IMR-90 (cell line): ENCODE measurements at regions not wholly inside any gene's neighbourhood (a gene's known extent, or its start where the extent isn't known, plus 50 kb on each side); places are given as distances from the start of the nearest gene placed in this dataset.

Experiments
- ATAC-seq: fragments of 200-7000 bp; cut with Tn5 transposase; 2 replicates; pipeline ENCODE4 v1.9.1; 2020; ENCODE audit warnings: low read depth, mild to moderate bottlenecking, moderate library complexity
- BruUV-seq: library from RNA; stranded (reverse); fragments of 400-500 nt; replicated peaks from 2 replicates; lab custom pipeline; 2021; lab: Mats Ljungman, UMichigan
- CTCF ChIA-PET: fragments of 300-600 bp; formaldehyde crosslinking; extraction: SDS; loops from one replicate; lab custom pipeline; 2021; ENCODE audit warnings: antibody characterized with exemption; lab: Yijun Ruan, JAX
- POLR2A ChIA-PET: fragments of 300-600 bp; sonication (Branson Sonifier 250); formaldehyde crosslinking; loops from one replicate; lab custom pipeline; 2022; ENCODE audit warnings: antibody characterized with exemption; ENCODE audit not compliant: unreplicated experiment; lab: Charles Lee
- DNase-seq: peaks from one replicate; pipeline ENCODE4 v3.0.0; 2013
- H2AFZ ChIP-seq: replicated peaks from 2 replicates; pipeline ENCODE3; 2013; ENCODE audit warnings: low read length, mild to moderate bottlenecking; ENCODE audit not compliant: poor library complexity
- H2AK5ac ChIP-seq: 2 replicates; pipeline ENCODE4 v1.6.1; 2013; ENCODE audit warnings: low read depth, low read length, inconsistent platforms
- H2AK9ac ChIP-seq: replicated peaks from 2 replicates; pipeline ENCODE3; 2013; ENCODE audit warnings: mild to moderate bottlenecking, low read depth, low read length, moderate library complexity; ENCODE audit not compliant: poor library complexity
- H2BK120ac ChIP-seq: 2 replicates; pipeline ENCODE4 v1.6.1; 2013; ENCODE audit warnings: low read depth, low read length, inconsistent platforms
- H2BK15ac ChIP-seq: 3 replicates; pipeline ENCODE4 v1.6.1; 2013; ENCODE audit warnings: low read depth, low read length, inconsistent platforms
- H2BK20ac ChIP-seq: 2 replicates; pipeline ENCODE4 v1.6.1; 2013; ENCODE audit warnings: low read depth, mild to moderate bottlenecking, inconsistent platforms, low read length, moderate library complexity
- H2BK5ac ChIP-seq: 2 replicates; pipeline ENCODE4 v1.6.1; 2013; ENCODE audit warnings: mild to moderate bottlenecking, low read depth, low read length, inconsistent platforms; ENCODE audit not compliant: poor library complexity, severe bottlenecking
- H3K14ac ChIP-seq: replicated peaks from 2 replicates; pipeline ENCODE4 v1.6.1; 2013; ENCODE audit warnings: low read depth, low read length, inconsistent platforms
- H3K18ac ChIP-seq: 2 replicates; pipeline ENCODE4 v1.6.1; 2013; ENCODE audit warnings: low read depth, low read length, control low read depth
- H3K23ac ChIP-seq: 2 replicates; pipeline ENCODE4 v1.6.1; 2013; ENCODE audit warnings: low read depth, low read length, inconsistent platforms
- H3K27ac ChIP-seq: 2 replicates; pipeline ENCODE4 v1.5.1; 2013; ENCODE audit warnings: mild to moderate bottlenecking, control low read depth, low read length; ENCODE audit not compliant: insufficient read depth
- H3K27me3 ChIP-seq: 2 replicates; pipeline ENCODE4 v1.6.1; 2013; ENCODE audit warnings: low read length; ENCODE audit not compliant: control insufficient read depth, insufficient read depth
- H3K36me3 ChIP-seq: 2 replicates; pipeline ENCODE4 v1.6.1; 2013; ENCODE audit warnings: low read length, mixed read lengths; ENCODE audit not compliant: control insufficient read depth, insufficient read depth
- H3K4ac ChIP-seq: 2 replicates; pipeline ENCODE4 v1.6.1; 2013; ENCODE audit warnings: low read depth, low read length, inconsistent platforms
- H3K4me1 ChIP-seq: 2 replicates; pipeline ENCODE4 v1.6.1; 2013; ENCODE audit warnings: low read length, mixed read lengths; ENCODE audit not compliant: control insufficient read depth, insufficient read depth
- H3K4me2 ChIP-seq: 2 replicates; pipeline ENCODE4 v1.6.1; 2013; ENCODE audit warnings: low read depth, mild to moderate bottlenecking, control low read depth, low read length, moderate library complexity
- H3K4me3 ChIP-seq: 2 replicates; pipeline ENCODE4 v1.5.1; 2013; ENCODE audit warnings: low read depth, mild to moderate bottlenecking, control low read depth, low read length, moderate library complexity; ENCODE audit not compliant: insufficient read depth
- H3K56ac ChIP-seq: 2 replicates; pipeline ENCODE4 v1.6.1; 2013; ENCODE audit warnings: low read length, inconsistent platforms; ENCODE audit not compliant: insufficient read depth; ENCODE audit errors: extremely low read depth
- H3K79me1 ChIP-seq, 2 experiments: 2 replicates each; pipeline ENCODE4 v1.6.1; 2013; ENCODE audit warnings: low read length in 2 of 2, inconsistent platforms in 1 of 2, low read depth in 1 of 2
- H3K9ac ChIP-seq: 2 replicates; pipeline ENCODE4 v1.6.1; 2013; ENCODE audit warnings: low read depth, low read length, control low read depth
- H3K9me1 ChIP-seq: 2 replicates; pipeline ENCODE4 v1.6.1; 2013; ENCODE audit warnings: low read length, inconsistent platforms; ENCODE audit not compliant: insufficient read depth
- H3K9me3 ChIP-seq: 2 replicates; pipeline ENCODE4 v1.6.1; 2013; ENCODE audit warnings: low read length; ENCODE audit not compliant: control insufficient read depth, insufficient read depth
- H4K20me1 ChIP-seq: 2 replicates; pipeline ENCODE4 v1.6.1; 2013; ENCODE audit warnings: low read length, inconsistent platforms; ENCODE audit not compliant: insufficient read depth
- H4K5ac ChIP-seq: 2 replicates; pipeline ENCODE4 v1.6.1; 2013; ENCODE audit warnings: mild to moderate bottlenecking, low read depth, low read length, control low read depth
- H4K8ac ChIP-seq, 2 experiments: 2 replicates each; pipeline ENCODE4 v1.6.1; 2013; ENCODE audit warnings: low read depth in 2 of 2, low read length in 2 of 2, control low read depth in 1 of 2, inconsistent platforms in 1 of 2
- H4K91ac ChIP-seq: 2 replicates; pipeline ENCODE4 v1.6.1; 2013; ENCODE audit warnings: low read depth, low read length, inconsistent platforms; ENCODE audit not compliant: insufficient read depth
- CEBPB ChIP-seq: IDR thresholded peaks from 2 replicates; pipeline ENCODE4 v1.6.1; 2012; ENCODE audit warnings: low read depth, low read length, improper control_type of control experiment
- CHD1 ChIP-seq: IDR thresholded peaks from 2 replicates; pipeline ENCODE4 v1.6.1; 2012; ENCODE audit warnings: low read depth, low read length, improper control_type of control experiment
- FOS ChIP-seq: fragments of 150-350 bp; IDR thresholded peaks from 2 replicates; pipeline ENCODE4 v1.6.1; 2016; ENCODE audit warnings: low read depth, low read length
- RCOR1 ChIP-seq: IDR thresholded peaks from 2 replicates; pipeline ENCODE4 v1.6.1; 2012; ENCODE audit warnings: mild to moderate bottlenecking, low read length, improper control_type of control experiment; ENCODE audit not compliant: insufficient replicate concordance
- WGBS, 2 experiments: methylation state at CpG; one replicate each; pipeline versions ENCODE4 v1.1.5 to v1.1.7; 2013; ENCODE audit warnings: missing lambda C conversion rate in 2 of 2; ENCODE audit not compliant: insufficient read length in 1 of 2; ENCODE audit errors: extremely low coverage in 2 of 2; 5-methylcytosine and 5-hydroxymethylcytosine counted together
- dilution Hi-C: fragments of 300-500 bp; cut with HindIII; formaldehyde crosslinking; loops from one replicate; pipeline ENCODE4 v1.14.3; 2018; ENCODE audit warnings: low sequenced_read_pairs; ENCODE audit not compliant: unreplicated experiment
- in situ Hi-C: fragments of 300-500 bp; cut with MboI; formaldehyde crosslinking; loops from 3 replicates; pipeline ENCODE4 v1.14.3; 2019; ENCODE audit warnings: low sequenced_read_pairs, inconsistent platforms, mixed read lengths
- intact Hi-C: fragments of 100-400 bp; cut with micrococcal nuclease; formaldehyde crosslinking; loops from 2 replicates; pipeline ENCODE4 v1.10.0; 2022

DNA sequence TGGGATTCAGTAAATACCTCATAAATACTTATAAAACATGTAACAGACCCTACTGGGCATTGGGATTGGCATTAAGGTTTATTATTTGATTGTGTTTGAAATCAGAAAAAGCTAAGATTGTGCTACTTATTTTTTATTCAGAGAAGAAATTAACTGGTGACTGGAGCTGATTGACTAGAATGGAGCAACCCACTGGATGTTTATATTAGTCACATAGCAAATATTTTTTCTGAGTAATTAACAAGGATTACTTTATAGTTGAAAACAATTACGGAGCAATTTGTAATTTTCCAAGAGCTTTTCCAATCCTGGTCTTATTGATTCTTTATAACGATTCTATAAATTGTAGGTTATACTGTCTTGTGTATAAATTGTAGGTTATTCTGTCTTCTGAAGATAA is 208.7 kb downstream of the HLX start:
- Histone ChIP-seq H2AK5ac (no peak overlapping the region), H3K4ac (peak overlapping the region; percentile 67; the same call in 1 of the 2 replicates), H3K9ac (no peak overlapping the region), H2BK5ac (peak overlapping the region; percentile 93), H2BK120ac (peak overlapping the region; percentile 84; the same call in 1 of the 2 replicates), H3K4me3 (no peak overlapping the region), H2BK15ac (peak overlapping the region; percentile 83; the same call in 2 of the 3 replicates), H3K36me3 (no peaks in the 10 kb centered on the region), H4K5ac (peak overlapping the region; percentile 62; the same call in 1 of the 2 replicates), H3K4me2 (peak overlapping the region; percentile 62; the same call in 1 of the 2 replicates), H3K9me3 (no peaks in the 10 kb centered on the region), H2AFZ (no peak overlapping the region), H3K27ac (no peak overlapping the region), H2AK9ac (no peak overlapping the region), H3K18ac (peak overlapping the region; percentile 88; the same call in 1 of the 2 replicates), H3K27me3 (no peaks in the 10 kb centered on the region), H4K8ac (peak overlapping the region in 1 of 2 experiments; percentile 75; a peak in 1 of 4 replicates), H3K56ac (peak overlapping the region; percentile 51; the same call in 1 of the 2 replicates), H3K4me1 (peaks cover 6% of the 10 kb centered on the region), H4K91ac (no peak overlapping the region), H3K79me1 (no peaks in the 10 kb centered on the region), H3K14ac (no peak overlapping the region), H4K20me1 (no peaks in the 10 kb centered on the region), H2BK20ac (peak overlapping the region; percentile 91), H3K9me1 (peaks cover 2% of the 10 kb centered on the region; the same call in 1 of the 2 replicates), H3K23ac (no peak overlapping the region)
- in situ Hi-C loops (no loop called here), intact Hi-C loops (loop anchor here (5.0 kb wide), 1 partner anchor 271 kb away; no protein-coding TSS in a partner anchor), dilution Hi-C loops (no loop called here)
- CTCF ChIA-PET: interaction anchor here (1.4 kb wide), 1 partner anchor 115 kb away, joined by 4 read pairs; no protein-coding TSS in a partner anchor
- no TSS peak for BruUV-seq
- DNase-seq (peak; percentile 55), ATAC-seq (peak; percentile 37; the same call in 1 of the 2 replicates)
- POLR2A ChIA-PET: no interaction called here
- no CpG with 5 or more reads among the region's 2 CpGs for WGBS, 2 experiments
- TF ChIP-seq CEBPB (peak; percentile 75), CHD1 (no peak), RCOR1 (no peak), FOS (peak; percentile 55; the same call in 1 of the 2 replicates)
